A549 (cell line): ENCODE measurements at regions not wholly inside any gene's neighbourhood (a gene's known extent, or its start where the extent isn't known, plus 50 kb on each side); places are given as distances from the start of the nearest gene placed in this dataset.

Experiments
- ATAC-seq, 2 experiments: fragments of 200-7000 bp in 1 of 2; fragments of >200 bp in 1 of 2; cut with Nextera tagmentation in 1 of 2; cut with Tn5 transposase in 1 of 2; 3 replicates each; pipeline versions ENCODE4 v1.8.0 to v1.9.1; 2018 to 2020; ENCODE audit warnings: mild to moderate bottlenecking in 1 of 2, moderate library complexity in 1 of 2
- CTCF ChIA-PET: fragments of 300-600 bp; sonication (Branson Sonifier 250); formaldehyde crosslinking; extraction: SDS; loops from one replicate; lab custom pipeline; 2021; ENCODE audit warnings: antibody characterized with exemption, inconsistent platforms; lab: Yijun Ruan, JAX
- POLR2A ChIA-PET: fragments of 350-600 bp; formaldehyde crosslinking; extraction: SDS; loops from one replicate; lab custom pipeline; 2021; ENCODE audit warnings: antibody characterized with exemption, inconsistent platforms; lab: Yijun Ruan, JAX
- DNase-seq, 2 experiments: peaks; one replicate each; pipeline versions ENCODE4 v3.0.0 to v3.0.0-alpha.2; 2011 to 2016; ENCODE audit warnings: low read depth in 1 of 2, low spot score in 1 of 2
- FAIRE-seq: peaks from 2 replicates; lab custom pipeline; 2011; peaks lifted over from hg19 to GRCh38; lab: Jason Lieb, UNC
- H3K27ac ChIP-seq, 2 experiments: fragments of >200 bp; sonication (Bioruptor Twin); formaldehyde crosslinking; 3 replicates each; pipeline ENCODE4 v1.5.1; 2016 to 2017
- H3K4me1 ChIP-seq: fragments of >200 bp; sonication (Bioruptor Twin); formaldehyde crosslinking; 3 replicates; pipeline ENCODE4 v1.6.1; 2016
- H3K4me2 ChIP-seq: fragments of >200 bp; sonication (Bioruptor Twin); formaldehyde crosslinking; 3 replicates; pipeline ENCODE4 v1.6.1; 2016
- H3K4me3 ChIP-seq: fragments of >200 bp; sonication (Bioruptor Twin); formaldehyde crosslinking; 3 replicates; pipeline ENCODE4 v1.5.1; 2016
- H3K9me3 ChIP-seq: fragments of >200 bp; sonication (Bioruptor Twin); formaldehyde crosslinking; 3 replicates; pipeline ENCODE4 v1.6.1; 2016
- BCL3 ChIP-seq: fragments of >200 bp; sonication (Bioruptor Twin); formaldehyde crosslinking; IDR thresholded peaks from 3 replicates; pipeline ENCODE4 v1.6.1; 2016
- CHD2 ChIP-seq: fragments of 150-350 bp; IDR thresholded peaks from 2 replicates; pipeline ENCODE4 v1.6.1; 2014; ENCODE audit warnings: low read length; ENCODE audit not compliant: partially characterized antibody
- CHD4 ChIP-seq: fragments of 200-600 bp; sonication (generic); IDR thresholded peaks from 2 replicates; pipeline ENCODE4 v1.6.1; 2016; ENCODE audit warnings: antibody characterized with exemption, mild to moderate bottlenecking, borderline replicate concordance
- EHF ChIP-seq: fragments of 250-450 bp; sonication (Bioruptor Pico); IDR thresholded peaks from 2 replicates; pipeline ENCODE4 v1.5.0; 2020; ENCODE audit warnings: mild to moderate bottlenecking
- EHMT2 ChIP-seq: fragments of 200-600 bp; sonication (generic); IDR thresholded peaks from 2 replicates; pipeline ENCODE4 v1.6.1; 2016; ENCODE audit warnings: antibody characterized with exemption, low read depth, mild to moderate bottlenecking, moderate library complexity
- ELK1 ChIP-seq: fragments of 150-350 bp; IDR thresholded peaks from 2 replicates; pipeline ENCODE4 v1.6.1; 2014; ENCODE audit warnings: low read depth, mild to moderate bottlenecking, low read length
- ESRRA ChIP-seq: fragments of 150-350 bp; IDR thresholded peaks from 2 replicates; pipeline ENCODE4 v1.6.1; 2014; ENCODE audit warnings: mild to moderate bottlenecking, low read length, borderline replicate concordance
- FOSB ChIP-seq: fragments of 250-450 bp; sonication (Bioruptor Pico); IDR thresholded peaks from 2 replicates; pipeline ENCODE4 v1.5.0; 2020; ENCODE audit warnings: mild to moderate bottlenecking, moderate library complexity
- GATA3 ChIP-seq: IDR thresholded peaks from 2 replicates; pipeline ENCODE4 v1.6.1; 2012; ENCODE audit warnings: borderline replicate concordance
- HOXA7 ChIP-seq: fragments of 250-450 bp; sonication (Bioruptor Pico); IDR thresholded peaks from 2 replicates; pipeline ENCODE4 v1.5.0; 2020; ENCODE audit warnings: mild to moderate bottlenecking, moderate library complexity
- HOXB5 ChIP-seq: fragments of 250-450 bp; sonication (Bioruptor Pico); IDR thresholded peaks from 2 replicates; pipeline ENCODE4 v1.5.0; 2020; ENCODE audit warnings: mild to moderate bottlenecking, moderate library complexity
- KDM1A ChIP-seq: fragments of 200-600 bp; sonication (generic); IDR thresholded peaks from 2 replicates; pipeline ENCODE4 v1.6.1; 2016; ENCODE audit warnings: low read depth, mild to moderate bottlenecking
- KDM5A ChIP-seq: fragments of 200-600 bp; sonication (generic); IDR thresholded peaks from 2 replicates; pipeline ENCODE4 v1.6.1; 2016; ENCODE audit warnings: antibody characterized with exemption, mild to moderate bottlenecking
- MAX ChIP-seq: IDR thresholded peaks from 2 replicates; pipeline ENCODE4 v1.6.1; 2012
- MYC ChIP-seq: IDR thresholded peaks from 2 replicates; pipeline ENCODE4 v1.6.1; 2012; ENCODE audit warnings: mild to moderate bottlenecking, inconsistent platforms, low read length, improper control_type of control experiment, borderline replicate concordance
- NFE2L2 ChIP-seq: fragments of 150-350 bp; conservative IDR thresholded peaks from 2 replicates; pipeline ENCODE4 v1.6.1; 2014; ENCODE audit warnings: low read length
- NPAS2 ChIP-seq: fragments of 250-450 bp; sonication (Bioruptor Pico); IDR thresholded peaks from 2 replicates; pipeline ENCODE4 v1.8.0; 2022; ENCODE audit warnings: mild to moderate bottlenecking, moderate library complexity, borderline replicate concordance
- POLR2AphosphoS2 ChIP-seq: conservative IDR thresholded peaks from 2 replicates; pipeline ENCODE4 v1.6.1; 2012; ENCODE audit warnings: low read length, improper control_type of control experiment, inconsistent platforms
- RARB ChIP-seq: fragments of 250-450 bp; sonication (Bioruptor Pico); IDR thresholded peaks from 2 replicates; pipeline ENCODE4 v1.8.0; 2021; ENCODE audit warnings: mild to moderate bottlenecking, moderate library complexity
- RCOR1 ChIP-seq: fragments of 150-350 bp; IDR thresholded peaks from 2 replicates; pipeline ENCODE4 v1.6.1; 2014; ENCODE audit warnings: antibody characterized with exemption, low read length, low read depth
- REST ChIP-seq: fragments of 200-600 bp; sonication (generic); IDR thresholded peaks from 2 replicates; pipeline ENCODE4 v1.6.1; 2016; ENCODE audit warnings: antibody characterized with exemption, mild to moderate bottlenecking, moderate library complexity
- RFX5 ChIP-seq: fragments of 450-650 bp; IDR thresholded peaks from 2 replicates; pipeline ENCODE4 v1.7.1; 2014; ENCODE audit warnings: antibody characterized with exemption, mild to moderate bottlenecking, moderate library complexity
- SREBF2 ChIP-seq: fragments of 450-650 bp; IDR thresholded peaks from 2 replicates; pipeline ENCODE4 v1.6.1; 2014; ENCODE audit warnings: mild to moderate bottlenecking, moderate library complexity
- USF2 ChIP-seq: fragments of 450-650 bp; IDR thresholded peaks from 2 replicates; pipeline ENCODE4 v1.6.1; 2014; ENCODE audit warnings: antibody characterized with exemption
- ZNF302 ChIP-seq: fragments of 250-450 bp; sonication (Bioruptor Pico); IDR thresholded peaks from 2 replicates; pipeline ENCODE4 v1.9.0; 2021; ENCODE audit warnings: inconsistent platforms, mild to moderate bottlenecking, moderate library complexity
- WGBS: methylation state at CpG from one replicate; pipeline ENCODE4 v1.1.6; 2017; ENCODE audit errors: missing lambda C conversion rate; 5-methylcytosine and 5-hydroxymethylcytosine counted together
- TF ChIP-seq, protein P1 (sequence below): fragments of >200 bp; sonication (Bioruptor Twin); formaldehyde crosslinking; IDR thresholded peaks from 3 replicates; pipeline ENCODE4 v1.5.1; 2016

DNA sequence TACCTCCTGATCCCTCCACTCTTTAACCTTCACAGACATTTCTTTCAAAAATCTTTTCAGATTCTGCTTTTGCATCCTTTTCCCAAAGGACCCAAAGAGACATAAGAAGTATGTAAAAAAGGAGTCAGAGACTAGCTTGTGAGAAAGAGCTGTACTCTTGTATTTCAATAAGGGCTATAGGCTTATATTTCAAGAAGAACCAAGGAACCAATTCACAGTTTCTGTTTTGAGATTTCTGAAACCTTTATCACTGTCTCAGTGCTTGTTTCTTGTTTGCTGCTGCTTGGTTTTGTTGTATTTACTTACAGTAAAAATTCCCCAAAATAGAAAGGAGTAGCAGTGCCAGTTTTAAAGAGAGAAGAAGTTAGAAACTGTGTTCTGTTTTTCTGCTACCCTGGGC is 461.6 kb upstream of the ID4 start:
- CTCF ChIA-PET = no interaction called here
- no peak overlapping the region for H3K4me2 ChIP-seq
- no peak for DNase-seq
- POLR2A ChIA-PET = no interaction called here
- ATAC-seq = no peak
- no peak for TF ChIP-seq NPAS2 (CRISPR knock-in tag)
- no peak for TF ChIP-seq REST
- TF ChIP-seq CHD4 = no peak
- TF ChIP-seq EHF = no peak
- no peak for TF ChIP-seq CHD2
- TF ChIP-seq ZNF302 = no peak
- TF ChIP-seq KDM1A = no peak
- no peak for TF ChIP-seq RARB (CRISPR knock-in tag)
- TF ChIP-seq USF2 = no peak
- no peak for TF ChIP-seq ESRRA
- no peak for TF ChIP-seq NFE2L2
- TF ChIP-seq BCL3 = no peak
- no peak for TF ChIP-seq KDM5A
- TF ChIP-seq FOSB = no peak
- no peak for TF ChIP-seq POLR2AphosphoS2
- no peak for TF ChIP-seq RCOR1
- no peak for TF ChIP-seq MYC
- no peak for TF ChIP-seq ELK1
- no peak for TF ChIP-seq RFX5
- TF ChIP-seq, all 56 proteins: peak for 0
- no peaks in the 10 kb centered on the region for H3K9me3 ChIP-seq
- no peak for FAIRE-seq
- no peak overlapping the region for H3K27ac ChIP-seq
- H3K4me3 ChIP-seq = no peak overlapping the region
- no peaks in the 10 kb centered on the region for H3K4me1 ChIP-seq

DNA sequence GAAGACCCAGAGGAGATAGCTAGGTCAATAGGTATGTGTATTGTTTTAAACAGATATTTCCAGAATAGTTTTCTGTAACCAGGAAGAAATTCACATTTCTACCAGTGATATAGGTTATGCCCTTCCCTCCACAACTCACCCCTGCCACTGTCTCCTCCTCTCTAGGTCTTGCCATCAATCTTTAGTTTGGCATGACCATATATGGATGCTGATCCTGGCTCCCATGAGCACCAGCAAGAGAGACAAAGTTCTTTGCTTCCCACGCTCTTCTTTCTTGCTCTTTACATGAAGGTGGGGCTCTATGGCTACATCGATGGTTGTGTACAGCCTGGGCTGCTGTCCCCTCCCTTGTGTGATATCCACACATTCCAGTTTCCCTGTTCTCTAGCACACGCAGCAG is 459.4 kb upstream of the ID4 start:
- CTCF ChIA-PET = no interaction called here
- Histone ChIP-seq H3K4me3 (no peak overlapping the region), H3K27ac (no peak overlapping the region), H3K4me2 (no peak overlapping the region), H3K9me3 (no peaks in the 10 kb centered on the region), H3K4me1 (no peaks in the 10 kb centered on the region)
- ATAC-seq (no peak), DNase-seq (no peak), FAIRE-seq (no peak)
- WGBS = 19% methylated on average over 3 of the region's 3 CpGs
- POLR2A ChIA-PET = no interaction called here
- TF ChIP-seq ESRRA = no peak
- no peak for TF ChIP-seq SREBF2
- TF ChIP-seq RCOR1 = no peak
- no peak for TF ChIP-seq FOSB
- no peak for TF ChIP-seq HOXB5
- TF ChIP-seq GATA3 = no peak
- TF ChIP-seq NFE2L2 = no peak
- TF ChIP-seq REST = no peak
- TF ChIP-seq MAX = no peak
- no peak for TF ChIP-seq HOXA7
- no peak for TF ChIP-seq EHMT2
- TF ChIP-seq, protein P1, sequence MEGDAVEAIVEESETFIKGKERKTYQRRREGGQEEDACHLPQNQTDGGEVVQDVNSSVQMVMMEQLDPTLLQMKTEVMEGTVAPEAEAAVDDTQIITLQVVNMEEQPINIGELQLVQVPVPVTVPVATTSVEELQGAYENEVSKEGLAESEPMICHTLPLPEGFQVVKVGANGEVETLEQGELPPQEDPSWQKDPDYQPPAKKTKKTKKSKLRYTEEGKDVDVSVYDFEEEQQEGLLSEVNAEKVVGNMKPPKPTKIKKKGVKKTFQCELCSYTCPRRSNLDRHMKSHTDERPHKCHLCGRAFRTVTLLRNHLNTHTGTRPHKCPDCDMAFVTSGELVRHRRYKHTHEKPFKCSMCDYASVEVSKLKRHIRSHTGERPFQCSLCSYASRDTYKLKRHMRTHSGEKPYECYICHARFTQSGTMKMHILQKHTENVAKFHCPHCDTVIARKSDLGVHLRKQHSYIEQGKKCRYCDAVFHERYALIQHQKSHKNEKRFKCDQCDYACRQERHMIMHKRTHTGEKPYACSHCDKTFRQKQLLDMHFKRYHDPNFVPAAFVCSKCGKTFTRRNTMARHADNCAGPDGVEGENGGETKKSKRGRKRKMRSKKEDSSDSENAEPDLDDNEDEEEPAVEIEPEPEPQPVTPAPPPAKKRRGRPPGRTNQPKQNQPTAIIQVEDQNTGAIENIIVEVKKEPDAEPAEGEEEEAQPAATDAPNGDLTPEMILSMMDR = no peak
- no peak for TF ChIP-seq RFX5
